Thoracic aorta (tissue), 2 donors: ENCODE measurements at regions not wholly inside any gene's neighbourhood (a gene's known extent, or its start where the extent isn't known, plus 50 kb on each side); places are given as distances from the start of the nearest gene placed in this dataset.

ENCODE experiments used
- ATAC-seq: fragments of 150-250 bp; one replicate; pipeline ENCODE4 v1.8.0; 2017; ENCODE audit warnings: low read depth; ENCODE audit not compliant: insufficient number of reproducible peaks, low FRiP score
- DNase-seq: peaks from one replicate; pipeline ENCODE4 v3.0.0-alpha.2; 2020; ENCODE audit warnings: low spot score
- H3K27ac ChIP-seq, 2 donors: fragments of 200-600 bp; sonication (generic); 1 replicate in 1 of 2; 2 replicates in 1 of 2; pipeline ENCODE4 v1.5.1; 2016; ENCODE audit warnings: mild to moderate bottlenecking in 2 of 2, moderate library complexity in 2 of 2
- H3K27me3 ChIP-seq: fragments of 200-600 bp; sonication (generic); replicated peaks from 2 replicates; pipeline ENCODE4 v1.6.0; 2016; ENCODE audit warnings: mild to moderate bottlenecking; ENCODE audit not compliant: insufficient read depth
- H3K36me3 ChIP-seq: fragments of 200-600 bp; sonication (generic); one replicate; pipeline ENCODE4 v1.5.1; 2016
- H3K4me1 ChIP-seq, 2 donors: fragments of 200-600 bp; sonication (generic); 1 replicate in 1 of 2; 2 replicates in 1 of 2; pipeline versions ENCODE4 v1.5.1 to v1.6.0; 2016; ENCODE audit warnings: low read depth in 2 of 2, mild to moderate bottlenecking in 1 of 2; ENCODE audit not compliant: control insufficient read depth in 1 of 2
- H3K4me3 ChIP-seq: fragments of 200-600 bp; sonication (generic); 2 replicates; pipeline ENCODE4 v1.5.1; 2016; ENCODE audit warnings: mild to moderate bottlenecking
- H3K9me3 ChIP-seq: fragments of 200-600 bp; sonication (generic); 2 replicates; pipeline ENCODE4 v1.5.1; 2016
- TF ChIP-seq, protein P1 (sequence below): fragments of 200-600 bp; sonication (generic); IDR thresholded peaks from one replicate; pipeline ENCODE4 v1.5.1; 2019; ENCODE audit warnings: antibody characterized with exemption

- Histone ChIP-seq H3K27ac (no peak overlapping the region), H3K27me3 (no peaks in the 10 kb centered on the region), H3K4me3 (no peak overlapping the region), H3K4me1 (no peaks in the 10 kb centered on the region), H3K36me3 (no peaks in the 10 kb centered on the region), H3K9me3 (peaks cover 3% of the 10 kb centered on the region)
- DNase-seq (no peak), ATAC-seq (no peak)
- TF ChIP-seq, protein P1, sequence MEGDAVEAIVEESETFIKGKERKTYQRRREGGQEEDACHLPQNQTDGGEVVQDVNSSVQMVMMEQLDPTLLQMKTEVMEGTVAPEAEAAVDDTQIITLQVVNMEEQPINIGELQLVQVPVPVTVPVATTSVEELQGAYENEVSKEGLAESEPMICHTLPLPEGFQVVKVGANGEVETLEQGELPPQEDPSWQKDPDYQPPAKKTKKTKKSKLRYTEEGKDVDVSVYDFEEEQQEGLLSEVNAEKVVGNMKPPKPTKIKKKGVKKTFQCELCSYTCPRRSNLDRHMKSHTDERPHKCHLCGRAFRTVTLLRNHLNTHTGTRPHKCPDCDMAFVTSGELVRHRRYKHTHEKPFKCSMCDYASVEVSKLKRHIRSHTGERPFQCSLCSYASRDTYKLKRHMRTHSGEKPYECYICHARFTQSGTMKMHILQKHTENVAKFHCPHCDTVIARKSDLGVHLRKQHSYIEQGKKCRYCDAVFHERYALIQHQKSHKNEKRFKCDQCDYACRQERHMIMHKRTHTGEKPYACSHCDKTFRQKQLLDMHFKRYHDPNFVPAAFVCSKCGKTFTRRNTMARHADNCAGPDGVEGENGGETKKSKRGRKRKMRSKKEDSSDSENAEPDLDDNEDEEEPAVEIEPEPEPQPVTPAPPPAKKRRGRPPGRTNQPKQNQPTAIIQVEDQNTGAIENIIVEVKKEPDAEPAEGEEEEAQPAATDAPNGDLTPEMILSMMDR: no peak
Observed at GRCh38 chr9:89740722-89741121, 135.9 kb downstream of the GADD45G start.

DNA sequence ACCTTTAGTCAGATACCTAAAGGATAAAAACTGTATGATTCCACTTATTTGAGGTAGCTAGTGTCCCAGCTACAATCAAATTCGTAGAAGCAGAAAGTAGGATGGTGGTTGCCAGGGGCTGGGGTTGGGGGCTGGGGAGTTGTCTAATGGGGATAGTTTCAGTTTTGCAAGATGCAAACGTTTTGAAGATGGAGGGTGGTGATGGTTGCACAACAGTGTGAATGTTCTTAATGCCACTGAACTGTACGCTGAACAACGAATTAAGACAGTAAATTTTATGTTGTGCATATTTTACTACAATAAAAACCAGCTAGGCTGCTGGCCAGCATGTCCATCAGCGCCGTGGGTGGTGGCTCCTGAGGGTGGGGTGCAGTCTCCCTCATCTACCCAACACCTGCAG is 137.8 kb downstream of the GADD45G start:
- Histone ChIP-seq H3K9me3 (peaks cover 3% of the 10 kb centered on the region), H3K27me3 (no peaks in the 10 kb centered on the region), H3K36me3 (no peaks in the 10 kb centered on the region), H3K27ac (no peak overlapping the region), H3K4me3 (no peak overlapping the region), H3K4me1 (no peaks in the 10 kb centered on the region)
- DNase-seq: no peak
- no peak for ATAC-seq
- TF ChIP-seq, protein P1: no peak

DNA sequence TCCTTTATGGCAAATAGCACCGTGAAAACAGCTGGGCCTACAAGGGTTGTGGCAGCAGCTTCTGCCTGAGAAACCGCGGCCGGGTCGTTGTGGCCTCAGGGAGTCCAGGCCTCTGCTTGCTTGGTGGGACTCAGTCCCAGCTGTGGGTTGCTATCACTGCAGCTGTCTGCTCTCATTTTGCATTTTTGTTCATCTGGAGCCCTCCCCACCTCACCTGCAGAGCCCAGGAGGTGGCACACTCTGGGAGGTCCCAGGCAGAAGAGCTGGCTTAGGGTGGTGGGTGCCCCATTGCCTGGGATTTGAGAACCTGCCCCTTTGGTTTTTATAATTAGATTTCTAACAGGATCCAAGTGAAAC is 138.4 kb downstream of the GADD45G start:
- Histone ChIP-seq H3K4me1 (no peaks in the 10 kb centered on the region), H3K9me3 (peaks cover 3% of the 10 kb centered on the region), H3K27ac (no peak overlapping the region), H3K27me3 (no peaks in the 10 kb centered on the region), H3K36me3 (no peaks in the 10 kb centered on the region), H3K4me3 (no peak overlapping the region)
- TF ChIP-seq, protein P1: no peak
- ATAC-seq: no peak
- no peak for DNase-seq

DNA sequence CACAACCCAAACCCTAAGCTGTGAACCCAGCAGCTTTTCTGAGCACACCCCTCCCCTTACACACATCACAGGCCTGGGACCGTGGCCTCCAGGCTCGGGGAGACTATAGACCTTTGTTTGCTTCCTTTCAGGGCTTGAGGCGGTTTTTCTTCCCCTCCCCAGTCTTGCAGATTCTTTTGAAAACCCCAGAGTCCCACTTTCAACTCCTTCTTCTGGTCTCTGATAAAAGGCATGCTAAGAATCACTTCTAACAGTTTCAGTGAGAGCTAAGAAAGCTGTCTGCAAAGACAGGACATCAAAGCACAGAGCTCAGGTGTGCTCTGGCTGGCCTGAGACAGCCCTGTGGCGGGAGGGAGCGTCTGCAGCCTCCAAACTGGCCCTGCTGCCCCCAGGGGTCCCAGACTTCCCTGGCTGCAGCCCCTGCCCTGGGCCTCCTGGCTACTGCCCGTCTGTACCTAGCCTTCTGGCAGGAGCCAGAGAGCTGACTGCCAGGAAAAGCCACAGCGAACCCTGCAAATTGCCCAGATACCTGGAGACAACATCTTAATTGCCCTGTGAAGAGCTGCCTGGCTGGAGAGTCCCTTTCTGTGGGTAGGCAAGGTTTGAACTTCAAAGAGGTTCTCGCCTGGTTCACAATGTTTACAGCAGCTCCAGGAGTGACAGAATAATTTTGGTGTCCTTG is 138.9 kb downstream of the GADD45G start:
- no peaks in the 10 kb centered on the region for H3K4me1 ChIP-seq
- no peaks in the 10 kb centered on the region for H3K27me3 ChIP-seq
- H3K9me3 ChIP-seq: peaks cover 3% of the 10 kb centered on the region
- H3K27ac ChIP-seq: no peak overlapping the region
- H3K36me3 ChIP-seq: no peaks in the 10 kb centered on the region
- ATAC-seq (no peak), DNase-seq (no peak)
- TF ChIP-seq, protein P1: no peak
- H3K4me3 ChIP-seq: no peak overlapping the region

GRCh38 chr9:89744255-89744648 is 139.4 kb downstream of the GADD45G start:
- DNase-seq (no peak), ATAC-seq (no peak)
- Histone ChIP-seq H3K27ac (no peak overlapping the region), H3K9me3 (peaks cover 3% of the 10 kb centered on the region), H3K36me3 (no peaks in the 10 kb centered on the region), H3K4me3 (no peak overlapping the region), H3K27me3 (no peaks in the 10 kb centered on the region), H3K4me1 (no peaks in the 10 kb centered on the region)
- TF ChIP-seq, protein P1: no peak
